Trophoblast cell (in vitro differentiated cells and primary cell): ENCODE measurements at regions not wholly inside any gene's neighbourhood (a gene's known extent, or its start where the extent isn't known, plus 50 kb on each side); places are given as distances from the start of the nearest gene placed in this dataset.

Source experiments
- DNase-seq, 2 donors: peaks; one replicate each; pipeline ENCODE4 v3.0.0-alpha.2; 2016
- H2AFZ ChIP-seq: 2 replicates; pipeline ENCODE4 v1.6.1; 2013; ENCODE audit warnings: low read length, moderate library complexity, mild to moderate bottlenecking; ENCODE audit not compliant: insufficient read depth, poor library complexity
- H2AK5ac ChIP-seq: 2 replicates; pipeline ENCODE4 v1.6.1; 2013; ENCODE audit warnings: mild to moderate bottlenecking, low read length
- H2BK120ac ChIP-seq: 2 replicates; pipeline ENCODE4 v1.6.1; 2013; ENCODE audit warnings: low read length, mild to moderate bottlenecking, moderate library complexity; ENCODE audit not compliant: insufficient read depth, poor library complexity
- H2BK12ac ChIP-seq: 2 replicates; pipeline ENCODE4 v1.6.1; 2013; ENCODE audit warnings: mild to moderate bottlenecking, low read length, moderate library complexity
- H2BK5ac ChIP-seq: 2 replicates; pipeline ENCODE4 v1.6.1; 2013; ENCODE audit warnings: low read length, low read depth, moderate library complexity, mild to moderate bottlenecking; ENCODE audit not compliant: poor library complexity
- H3K14ac ChIP-seq: 2 replicates; pipeline ENCODE4 v1.6.1; 2013; ENCODE audit warnings: mild to moderate bottlenecking, low read length
- H3K18ac ChIP-seq: 2 replicates; pipeline ENCODE4 v1.6.1; 2013; ENCODE audit warnings: mild to moderate bottlenecking, low read length
- H3K23ac ChIP-seq: 2 replicates; pipeline ENCODE4 v1.6.1; 2013; ENCODE audit warnings: low read length
- H3K27ac ChIP-seq: 2 replicates; pipeline ENCODE4 v1.5.1; 2013; ENCODE audit warnings: low read depth, mild to moderate bottlenecking, inconsistent platforms, low read length, moderate library complexity
- H3K27me3 ChIP-seq: 2 replicates; pipeline ENCODE4 v1.6.1; 2013; ENCODE audit warnings: inconsistent platforms, mild to moderate bottlenecking, low read length, moderate library complexity; ENCODE audit not compliant: insufficient read depth
- H3K36me3 ChIP-seq, 2 experiments: 1 replicate in 1 of 2; 2 replicates in 1 of 2; pipeline ENCODE4 v1.6.1; 2013; ENCODE audit warnings: low read length in 2 of 2, mild to moderate bottlenecking in 2 of 2, moderate library complexity in 1 of 2; ENCODE audit not compliant: insufficient read depth in 2 of 2, control insufficient read depth in 1 of 2
- H3K4ac ChIP-seq: 2 replicates; pipeline ENCODE4 v1.6.1; 2013; ENCODE audit warnings: low read depth, mild to moderate bottlenecking, low read length, moderate library complexity
- H3K4me1 ChIP-seq, 2 experiments: 1 replicate in 1 of 2; 2 replicates in 1 of 2; pipeline ENCODE4 v1.6.1; 2013; ENCODE audit warnings: low read length in 2 of 2, mild to moderate bottlenecking in 2 of 2, moderate library complexity in 1 of 2; ENCODE audit not compliant: insufficient read depth in 2 of 2, control insufficient read depth in 1 of 2
- H3K4me2 ChIP-seq: 2 replicates; pipeline ENCODE4 v1.6.1; 2013; ENCODE audit warnings: inconsistent platforms, mild to moderate bottlenecking, low read length, moderate library complexity
- H3K4me3 ChIP-seq: 2 replicates; pipeline ENCODE4 v1.5.1; 2013; ENCODE audit warnings: mild to moderate bottlenecking, low read depth, low read length, inconsistent platforms
- H3K79me1 ChIP-seq: one replicate; pipeline ENCODE4 v1.6.1; 2013; ENCODE audit warnings: low read length
- H3K79me2 ChIP-seq: 2 replicates; pipeline ENCODE4 v1.6.1; 2013; ENCODE audit warnings: low read length, mild to moderate bottlenecking; ENCODE audit not compliant: control insufficient read depth, insufficient read depth, poor library complexity
- H3K9ac ChIP-seq: 2 replicates; pipeline ENCODE4 v1.6.1; 2013; ENCODE audit warnings: mild to moderate bottlenecking, low read length
- H3K9me3 ChIP-seq: 2 replicates; pipeline ENCODE4 v1.6.1; 2013; ENCODE audit warnings: low read depth, mild to moderate bottlenecking, control low read depth, inconsistent platforms, low read length; ENCODE audit not compliant: insufficient read depth
- H4K12ac ChIP-seq: 2 replicates; pipeline ENCODE4 v1.6.1; 2013; ENCODE audit warnings: low read depth, mild to moderate bottlenecking, low read length, moderate library complexity
- H4K8ac ChIP-seq: 2 replicates; pipeline ENCODE4 v1.6.1; 2013; ENCODE audit warnings: low read depth, mild to moderate bottlenecking, low read length, moderate library complexity
- H4K91ac ChIP-seq: one replicate; pipeline ENCODE4 v1.6.1; 2013; ENCODE audit warnings: low read depth, mild to moderate bottlenecking, low read length, moderate library complexity
- WGBS: extraction: QIAGEN DNeasy Blood & Tissue Kit; methylation state at CpG from one replicate; pipeline ENCODE4 v1.1.7; 2013; ENCODE audit warnings: missing lambda C conversion rate; ENCODE audit not compliant: insufficient read length, insufficient coverage; ENCODE audit errors: extremely low coverage; 5-methylcytosine and 5-hydroxymethylcytosine counted together

- Histone ChIP-seq H3K9ac (no peak overlapping the region), H3K27ac (no peak overlapping the region), H3K79me1 (no peaks in the 10 kb centered on the region), H4K8ac (no peak overlapping the region), H2BK5ac (no peak overlapping the region), H4K91ac (no peak overlapping the region), H3K4me2 (no peak overlapping the region), H3K4me1 (no peaks in the 10 kb centered on the region), H3K18ac (no peak overlapping the region), H2AK5ac (no peak overlapping the region), H3K23ac (no peak overlapping the region), H3K9me3 (no peaks in the 10 kb centered on the region), H3K36me3 (no peaks in the 10 kb centered on the region), H3K4ac (no peak overlapping the region), H4K12ac (no peak overlapping the region), H2BK12ac (no peak overlapping the region), H2BK120ac (no peak overlapping the region), H3K27me3 (no peaks in the 10 kb centered on the region), H2AFZ (no peak overlapping the region), H3K4me3 (no peak overlapping the region), H3K79me2 (no peaks in the 10 kb centered on the region), H3K14ac (no peak overlapping the region)
- no peak for DNase-seq
- WGBS, result no CpG with 5 or more reads among the region's 5 CpGs
These were observed 115.9 kb downstream of the NTMT2 start for GRCh38 chr1:170261669-170262068.

- Histone ChIP-seq H3K23ac (no peak overlapping the region), H3K14ac (no peak overlapping the region), H4K8ac (no peak overlapping the region), H3K4me3 (no peak overlapping the region), H4K91ac (no peak overlapping the region), H4K12ac (no peak overlapping the region), H2AFZ (no peak overlapping the region), H3K27ac (no peak overlapping the region), H3K36me3 (no peaks in the 10 kb centered on the region), H3K4me2 (no peak overlapping the region), H3K18ac (no peak overlapping the region), H3K79me1 (no peaks in the 10 kb centered on the region), H2BK12ac (no peak overlapping the region), H3K79me2 (no peaks in the 10 kb centered on the region), H3K9me3 (no peaks in the 10 kb centered on the region), H3K4me1 (no peaks in the 10 kb centered on the region), H2AK5ac (no peak overlapping the region), H3K27me3 (no peaks in the 10 kb centered on the region), H3K4ac (no peak overlapping the region), H2BK5ac (no peak overlapping the region), H2BK120ac (no peak overlapping the region), H3K9ac (no peak overlapping the region)
- no CpG with 5 or more reads among the region's 2 CpGs for WGBS
- no peak for DNase-seq
These were observed 116.6 kb downstream of the NTMT2 start for GRCh38 chr1:170262276-170262939.

GRCh38 chr1:170265234-170265633, 119.5 kb downstream of the NTMT2 start:
- Histone ChIP-seq H3K4me2 (no peak overlapping the region), H4K12ac (no peak overlapping the region), H2BK12ac (no peak overlapping the region), H3K27me3 (no peaks in the 10 kb centered on the region), H3K79me2 (no peaks in the 10 kb centered on the region), H3K36me3 (no peaks in the 10 kb centered on the region), H3K4me3 (no peak overlapping the region), H3K23ac (no peak overlapping the region), H3K4me1 (no peaks in the 10 kb centered on the region), H3K27ac (no peak overlapping the region), H4K91ac (no peak overlapping the region), H3K14ac (no peak overlapping the region), H4K8ac (no peak overlapping the region), H2AFZ (no peak overlapping the region), H3K18ac (no peak overlapping the region), H2AK5ac (no peak overlapping the region), H3K9ac (no peak overlapping the region), H3K79me1 (no peaks in the 10 kb centered on the region), H3K4ac (no peak overlapping the region), H2BK120ac (no peak overlapping the region), H2BK5ac (no peak overlapping the region), H3K9me3 (no peaks in the 10 kb centered on the region)
- no CpG with 5 or more reads among the region's 1 CpG for WGBS
- DNase-seq, result no peak

- Histone ChIP-seq H3K4me3 (no peak overlapping the region), H3K9ac (no peak overlapping the region), H3K27ac (no peak overlapping the region), H3K14ac (no peak overlapping the region), H2AK5ac (no peak overlapping the region), H3K27me3 (no peaks in the 10 kb centered on the region), H3K79me1 (no peaks in the 10 kb centered on the region), H4K8ac (no peak overlapping the region), H3K4me1 (no peaks in the 10 kb centered on the region), H3K79me2 (no peaks in the 10 kb centered on the region), H2BK5ac (no peak overlapping the region), H2AFZ (no peak overlapping the region), H3K4me2 (no peak overlapping the region), H3K23ac (no peak overlapping the region), H3K4ac (no peak overlapping the region), H3K36me3 (no peaks in the 10 kb centered on the region), H3K18ac (no peak overlapping the region), H4K12ac (no peak overlapping the region), H2BK120ac (no peak overlapping the region), H4K91ac (no peak overlapping the region), H2BK12ac (no peak overlapping the region), H3K9me3 (no peaks in the 10 kb centered on the region)
- DNase-seq, result peak in 1 of 2 donors; percentile 2
These were observed 121.6 kb downstream of the NTMT2 start for GRCh38 chr1:170267317-170267716.
